ENCODE measurements at regions not wholly inside any gene's neighbourhood (a gene's known extent, or its start where the extent isn't known, plus 50 kb on each side); places are given as distances from the start of the nearest gene placed in this dataset.

- no peak for TF ChIP-seq TEAD4 (IDR thresholded peaks at IDR 0.05; ENCODE audit: low read depth, low read length)
- TF ChIP-seq, protein P1, sequence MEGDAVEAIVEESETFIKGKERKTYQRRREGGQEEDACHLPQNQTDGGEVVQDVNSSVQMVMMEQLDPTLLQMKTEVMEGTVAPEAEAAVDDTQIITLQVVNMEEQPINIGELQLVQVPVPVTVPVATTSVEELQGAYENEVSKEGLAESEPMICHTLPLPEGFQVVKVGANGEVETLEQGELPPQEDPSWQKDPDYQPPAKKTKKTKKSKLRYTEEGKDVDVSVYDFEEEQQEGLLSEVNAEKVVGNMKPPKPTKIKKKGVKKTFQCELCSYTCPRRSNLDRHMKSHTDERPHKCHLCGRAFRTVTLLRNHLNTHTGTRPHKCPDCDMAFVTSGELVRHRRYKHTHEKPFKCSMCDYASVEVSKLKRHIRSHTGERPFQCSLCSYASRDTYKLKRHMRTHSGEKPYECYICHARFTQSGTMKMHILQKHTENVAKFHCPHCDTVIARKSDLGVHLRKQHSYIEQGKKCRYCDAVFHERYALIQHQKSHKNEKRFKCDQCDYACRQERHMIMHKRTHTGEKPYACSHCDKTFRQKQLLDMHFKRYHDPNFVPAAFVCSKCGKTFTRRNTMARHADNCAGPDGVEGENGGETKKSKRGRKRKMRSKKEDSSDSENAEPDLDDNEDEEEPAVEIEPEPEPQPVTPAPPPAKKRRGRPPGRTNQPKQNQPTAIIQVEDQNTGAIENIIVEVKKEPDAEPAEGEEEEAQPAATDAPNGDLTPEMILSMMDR (IDR thresholded peaks at IDR 0.05; ENCODE audit: control extremely low read depth in 1 of 3, insufficient read depth in 1 of 3, low read depth in 1 of 3, low read length in 3 of 3), result no peak
- TF ChIP-seq CEBPB (IDR thresholded peaks at IDR 0.05; ENCODE audit: low read depth, low read length), result no peak
Observed at GRCh38 chr3:193187070-193187722, 53.8 kb upstream of the PLAAT1 start.
